Smooth muscle cell (in vitro differentiated cells): ENCODE measurements at regions not wholly inside any gene's neighbourhood (a gene's known extent, or its start where the extent isn't known, plus 50 kb on each side); places are given as distances from the start of the nearest gene placed in this dataset.

Experiments used
- DNase-seq: peaks from one replicate; lab custom pipeline; 2025; ENCODE audit not compliant: unreplicated experiment; lab: John Stamatoyannopoulos, UW
- H2AFZ ChIP-seq: fragments of 200-600 bp; sonication (generic); 2 replicates; pipeline ENCODE4 v1.6.0; 2016; ENCODE audit warnings: antibody characterized with exemption, low read depth, mild to moderate bottlenecking
- H3F3A ChIP-seq: fragments of 200-600 bp; sonication (generic); 2 replicates; pipeline ENCODE4 v1.6.0; 2017; ENCODE audit warnings: antibody characterized with exemption, low read depth
- H3K27ac ChIP-seq: fragments of 200-600 bp; sonication (generic); 2 replicates; pipeline ENCODE4 v1.5.1; 2016; ENCODE audit warnings: low read depth, mild to moderate bottlenecking
- H3K27me3 ChIP-seq: fragments of 200-600 bp; sonication (generic); 2 replicates; pipeline ENCODE4 v1.6.1; 2016; ENCODE audit warnings: low read depth, mild to moderate bottlenecking
- H3K36me3 ChIP-seq: fragments of 200-600 bp; sonication (generic); 2 replicates; pipeline ENCODE4 v1.5.1; 2016; ENCODE audit warnings: low read depth
- H3K4me1 ChIP-seq: fragments of 200-600 bp; sonication (generic); 2 replicates; pipeline ENCODE4 v1.5.1; 2016; ENCODE audit warnings: low read depth
- H3K4me2 ChIP-seq: fragments of 200-600 bp; sonication (generic); 2 replicates; pipeline ENCODE4 v1.6.0; 2016; ENCODE audit warnings: mild to moderate bottlenecking
- H3K4me3 ChIP-seq: fragments of 200-600 bp; sonication (generic); 2 replicates; pipeline ENCODE4 v1.5.1; 2016; ENCODE audit warnings: mild to moderate bottlenecking
- H3K79me2 ChIP-seq: fragments of 200-600 bp; sonication (generic); 2 replicates; pipeline ENCODE4 v1.6.0; 2016; ENCODE audit warnings: low read depth, mild to moderate bottlenecking
- H3K9ac ChIP-seq: fragments of 200-600 bp; sonication (generic); 2 replicates; pipeline ENCODE4 v1.6.0; 2016; ENCODE audit warnings: low read depth
- H3K9me3 ChIP-seq: fragments of 200-600 bp; sonication (generic); replicated peaks from 2 replicates; pipeline ENCODE4 v1.5.1; 2016; ENCODE audit warnings: low read depth
- H4K20me1 ChIP-seq: fragments of 200-600 bp; sonication (generic); 2 replicates; pipeline ENCODE4 v1.6.0; 2016; ENCODE audit warnings: low read depth
- CTCF ChIP-seq: fragments of 200-600 bp; sonication (generic); IDR thresholded peaks from 2 replicates; pipeline ENCODE4 v1.5.1; 2017; ENCODE audit warnings: borderline replicate concordance, mild to moderate bottlenecking, antibody characterized with exemption; ENCODE audit not compliant: insufficient read depth, poor library complexity, severe bottlenecking
- WGBS: methylation state at CpG from one replicate; pipeline ENCODE4 v1.1.7; 2016; ENCODE audit warnings: low lambda C conversion rate; 5-methylcytosine and 5-hydroxymethylcytosine counted together

GRCh38 chr3:176950743-176951142 lies 246.5 kb downstream of the TBL1XR1 start:
- H3K9ac ChIP-seq: no peak overlapping the region
- H3K27me3 ChIP-seq: no peaks in the 10 kb centered on the region
- no peak overlapping the region for H3K27ac ChIP-seq
- DNase-seq: no peak
- H4K20me1 ChIP-seq: no peaks in the 10 kb centered on the region
- no peaks in the 10 kb centered on the region for H3K4me1 ChIP-seq
- no peak overlapping the region for H2AFZ ChIP-seq
- TF ChIP-seq CTCF: no peak
- H3K4me3 ChIP-seq: no peak overlapping the region
- H3K79me2 ChIP-seq: no peaks in the 10 kb centered on the region
- H3K4me2 ChIP-seq: no peak overlapping the region
- H3K36me3 ChIP-seq: no peaks in the 10 kb centered on the region
- H3K9me3 ChIP-seq: no peaks in the 10 kb centered on the region
- H3F3A ChIP-seq: no peaks in the 10 kb centered on the region
- 76% methylated on average over 3 of the region's 3 CpGs for WGBS

- no peak for TF ChIP-seq CTCF
- H3K4me2 ChIP-seq: no peak overlapping the region
- no peak for DNase-seq
- WGBS: 81% methylated on average over 2 of the region's 2 CpGs
- H3K4me3 ChIP-seq: no peak overlapping the region
- no peaks in the 10 kb centered on the region for H3K27me3 ChIP-seq
- H3K27ac ChIP-seq: no peak overlapping the region
- H3K79me2 ChIP-seq: no peaks in the 10 kb centered on the region
- H3K36me3 ChIP-seq: no peaks in the 10 kb centered on the region
- no peak overlapping the region for H2AFZ ChIP-seq
- no peaks in the 10 kb centered on the region for H3K4me1 ChIP-seq
- H3K9me3 ChIP-seq: no peaks in the 10 kb centered on the region
- H4K20me1 ChIP-seq: no peaks in the 10 kb centered on the region
- H3K9ac ChIP-seq: no peak overlapping the region
- no peaks in the 10 kb centered on the region for H3F3A ChIP-seq
These were observed 249.1 kb downstream of the TBL1XR1 start for GRCh38 chr3:176948151-176948550.

GRCh38 chr3:176946202-176946601 lies 251.1 kb downstream of the TBL1XR1 start:
- H3K9me3 ChIP-seq: no peaks in the 10 kb centered on the region
- no peaks in the 10 kb centered on the region for H3K36me3 ChIP-seq
- no peak for DNase-seq
- no peak overlapping the region for H3K27ac ChIP-seq
- no peaks in the 10 kb centered on the region for H3F3A ChIP-seq
- no peaks in the 10 kb centered on the region for H3K27me3 ChIP-seq
- no peaks in the 10 kb centered on the region for H4K20me1 ChIP-seq
- H3K79me2 ChIP-seq: no peaks in the 10 kb centered on the region
- no peaks in the 10 kb centered on the region for H3K4me1 ChIP-seq
- TF ChIP-seq CTCF: no peak
- H3K4me2 ChIP-seq: no peak overlapping the region
- H2AFZ ChIP-seq: no peak overlapping the region
- no peak overlapping the region for H3K4me3 ChIP-seq
- no peak overlapping the region for H3K9ac ChIP-seq
- WGBS: 91% methylated on average over 9 of the region's 9 CpGs

- Histone ChIP-seq H3K79me2 (no peaks in the 10 kb centered on the region), H3K4me1 (no peaks in the 10 kb centered on the region), H3K27ac (no peak overlapping the region), H3K4me2 (no peak overlapping the region), H3K9me3 (no peaks in the 10 kb centered on the region), H3K36me3 (no peaks in the 10 kb centered on the region), H3F3A (no peaks in the 10 kb centered on the region), H4K20me1 (no peaks in the 10 kb centered on the region), H3K9ac (no peak overlapping the region), H2AFZ (peak overlapping the region; percentile 18), H3K4me3 (no peak overlapping the region), H3K27me3 (no peaks in the 10 kb centered on the region)
- WGBS: 84% methylated on average over 1 of the region's 1 CpG
- TF ChIP-seq CTCF: no peak
- DNase-seq: no peak
These were observed 255.0 kb downstream of the TBL1XR1 start for GRCh38 chr3:176942305-176942704.
